OCI-M1 (cell line): ENCODE measurements at regions not wholly inside any gene's neighbourhood (a gene's known extent, or its start where the extent isn't known, plus 50 kb on each side); places are given as distances from the start of the nearest gene placed in this dataset.

Experiments used
- DNase-seq: peaks from one replicate; lab custom pipeline; 2025; lab: John Stamatoyannopoulos, UW

GRCh38 chr11:122348659-122349409, 232.8 kb upstream of the BLID start:
- DNase-seq: no peak

DNA sequence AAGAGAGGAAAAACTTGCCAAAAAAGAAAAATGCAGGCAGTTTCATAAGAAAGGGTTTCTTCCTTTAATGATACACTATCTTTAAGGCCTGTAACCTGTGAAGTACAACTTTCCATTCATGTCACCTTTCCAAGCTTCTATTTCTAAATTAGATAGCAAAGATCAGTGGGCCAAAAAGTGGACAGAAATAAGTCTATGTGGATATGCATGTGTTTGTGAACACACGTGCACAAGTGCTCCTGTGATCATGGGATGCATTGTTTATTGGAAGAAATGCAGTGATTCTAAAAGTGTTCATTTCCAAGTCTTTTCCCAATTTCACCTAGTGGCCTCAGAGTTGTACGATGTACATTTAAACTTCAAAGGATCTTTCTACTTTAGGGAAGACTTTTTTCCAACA, 230.0 kb upstream of the BLID start:
- no peak for DNase-seq

- DNase-seq: no peak
Observed at GRCh38 chr11:122345586-122345985, 229.6 kb upstream of the BLID start.

DNA sequence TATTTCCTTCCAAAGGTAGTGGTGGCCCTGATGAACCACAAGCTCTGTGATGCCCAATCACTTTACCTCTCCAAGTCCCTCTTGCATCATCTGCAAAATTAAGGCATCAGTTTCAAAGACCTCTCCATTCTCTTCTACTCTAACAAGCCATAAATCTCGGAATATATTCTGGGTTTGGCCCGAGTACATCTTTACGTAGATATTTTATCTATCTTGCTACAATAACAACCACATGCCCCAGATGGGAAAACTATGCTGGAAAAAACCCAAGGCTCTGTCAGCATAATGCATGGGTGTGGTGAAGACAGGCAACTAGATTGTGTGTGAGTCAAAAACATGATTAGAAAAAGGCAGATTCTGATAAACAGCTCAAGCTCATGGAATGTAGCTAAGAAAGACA, 228.2 kb upstream of the BLID start:
- DNase-seq: no peak

GRCh38 chr11:122343210-122343609, 227.2 kb upstream of the BLID start:
- DNase-seq: no peak

DNA sequence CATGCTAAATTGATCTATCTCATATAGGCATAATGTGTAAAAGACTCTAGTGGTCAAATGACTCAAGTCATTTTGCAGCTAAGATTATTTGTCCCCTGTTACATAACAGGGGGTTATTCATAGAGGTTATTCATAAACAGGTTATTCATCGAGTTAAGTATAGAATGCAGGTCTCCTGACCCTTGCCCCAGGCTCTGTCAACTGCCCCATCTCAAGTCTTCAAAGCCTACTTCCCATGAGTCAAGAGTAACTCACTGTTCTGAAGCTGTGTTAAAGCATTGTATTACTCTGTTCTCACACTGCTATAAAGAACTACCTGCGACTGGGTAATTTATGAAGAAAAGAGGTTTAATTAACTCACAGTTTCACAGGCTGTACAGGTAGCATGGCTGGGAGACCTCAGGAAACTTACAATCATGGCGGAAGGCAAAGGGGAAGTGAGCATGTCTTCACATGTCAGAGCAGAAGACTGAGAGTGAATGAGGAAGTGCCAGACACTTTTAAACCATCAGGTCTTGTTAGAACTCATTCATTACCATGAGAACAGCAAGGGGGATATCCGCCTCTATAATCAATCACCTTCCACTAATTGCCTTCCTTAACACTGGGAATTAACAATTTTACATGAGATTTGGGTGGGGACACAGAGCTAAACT, 226.2 kb upstream of the BLID start:
- peak; percentile 22 for DNase-seq

GRCh38 chr11:122341477-122341876, 225.5 kb upstream of the BLID start:
- DNase-seq: no peak

- no peak for DNase-seq
Observed at GRCh38 chr11:122340607-122341290, 224.7 kb upstream of the BLID start.

GRCh38 chr11:122339436-122340060, 223.5 kb upstream of the BLID start:
- no peak for DNase-seq

DNA sequence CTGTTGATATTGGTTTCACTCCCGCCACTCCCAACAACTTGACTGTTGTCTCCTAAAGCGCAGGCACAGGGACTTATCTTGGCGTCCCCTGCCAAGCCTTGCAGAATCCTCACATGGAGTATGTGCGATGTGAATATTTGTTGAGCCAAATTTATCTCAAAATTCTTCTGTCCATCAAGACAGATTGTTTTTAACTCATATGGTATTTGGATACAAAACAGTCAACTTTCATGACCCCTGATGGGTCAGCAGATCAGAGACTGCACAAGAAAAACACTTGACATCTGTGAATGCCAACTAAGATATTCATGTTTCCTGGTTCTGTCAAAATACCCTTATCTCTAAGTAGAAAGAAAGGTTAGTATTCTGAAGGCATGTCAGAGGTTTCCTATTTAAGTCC, 221.7 kb upstream of the BLID start:
- peak; percentile 57 for DNase-seq

DNA sequence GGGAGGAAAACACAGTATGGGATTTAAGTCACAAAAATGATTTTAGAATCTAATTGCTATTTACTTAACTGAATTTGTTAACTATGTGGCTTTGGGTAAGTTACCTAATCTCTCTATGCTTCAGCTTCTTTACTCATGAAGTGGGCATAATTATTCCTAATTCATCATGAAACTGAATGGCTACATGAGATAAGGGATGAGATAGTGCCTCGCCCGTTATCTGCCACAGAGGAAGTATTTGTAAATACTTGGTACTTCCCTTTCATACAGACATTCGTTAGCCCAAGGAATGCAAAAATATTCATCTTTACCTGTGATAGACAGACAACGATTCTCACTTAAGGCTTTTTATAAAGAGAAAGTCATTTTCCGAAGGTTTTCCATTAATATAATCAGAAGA, 221.2 kb upstream of the BLID start:
- peak; percentile 44 for DNase-seq

- no peak for DNase-seq
Observed at GRCh38 chr11:122336706-122337105, 220.7 kb upstream of the BLID start.

GRCh38 chr11:122334546-122335339, 218.7 kb upstream of the BLID start:
- DNase-seq: no peak

DNA sequence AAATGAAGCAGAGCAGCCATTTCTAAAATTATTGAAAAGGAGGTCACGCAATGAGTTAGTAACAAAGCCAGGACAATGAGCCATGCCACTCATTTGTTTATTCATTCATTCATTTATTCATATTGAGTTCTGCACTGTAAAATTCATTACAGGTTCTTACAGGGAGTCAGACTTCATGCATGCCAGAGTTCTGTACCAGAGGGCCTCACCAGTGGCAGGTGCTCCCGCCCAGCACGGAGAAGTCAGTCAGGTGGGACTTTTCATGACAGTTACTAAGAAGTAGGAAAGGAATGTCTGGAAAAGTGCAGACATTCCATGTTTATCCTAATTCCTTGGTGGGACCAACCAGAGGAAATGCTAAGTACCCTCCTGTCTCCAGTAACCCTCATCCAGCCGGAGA, 217.5 kb upstream of the BLID start:
- no peak for DNase-seq

DNA sequence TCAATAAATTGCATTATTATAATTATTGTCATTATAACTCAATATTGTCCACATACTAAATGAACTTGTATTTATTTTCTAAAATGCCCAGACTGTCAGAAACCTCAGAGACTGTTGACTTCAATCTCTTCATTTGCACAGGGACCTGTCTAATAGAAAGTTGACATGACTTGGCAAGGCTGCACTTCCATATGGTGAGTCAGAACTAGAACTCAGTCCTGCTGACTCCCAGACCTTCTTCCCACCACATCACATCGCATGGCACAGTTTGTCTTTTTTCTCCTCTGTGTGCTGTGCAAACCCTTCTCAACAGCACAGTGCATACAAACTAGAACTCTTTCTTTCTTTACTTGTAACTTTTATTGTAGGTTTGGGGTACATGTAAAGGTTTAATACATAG, 215.1 kb upstream of the BLID start:
- no peak for DNase-seq

DNA sequence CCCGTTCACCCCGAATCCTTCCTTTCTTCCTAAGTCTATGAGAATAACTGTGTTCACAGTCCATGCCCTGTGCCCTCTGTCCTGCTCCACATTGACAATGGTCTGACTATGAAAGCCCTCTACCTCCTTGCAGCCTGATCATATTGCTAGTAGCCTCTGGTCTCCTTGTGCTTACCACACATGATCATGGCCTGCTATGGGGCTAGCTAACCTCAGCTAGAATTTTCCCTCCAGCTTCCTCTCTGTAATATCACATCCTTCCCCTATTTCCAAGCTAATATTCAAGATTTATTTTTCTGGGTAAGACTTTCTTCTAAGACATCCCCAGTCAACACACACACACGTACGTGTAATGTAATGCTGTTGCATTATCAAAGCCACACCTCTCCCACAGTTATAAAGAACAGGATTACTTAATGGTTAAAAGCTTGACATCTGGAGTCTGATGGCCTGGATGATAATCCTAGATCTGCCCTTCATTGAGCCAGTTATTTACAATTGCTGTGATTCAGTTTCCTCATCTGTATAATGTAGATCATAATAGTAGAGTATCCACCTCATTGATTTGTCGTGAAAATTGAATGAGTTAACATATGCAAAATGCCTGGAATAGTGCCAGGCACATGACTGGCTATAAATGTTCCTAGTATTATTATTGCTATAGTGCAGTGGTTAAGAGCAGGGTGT, 214.4 kb upstream of the BLID start:
- no peak for DNase-seq

DNA sequence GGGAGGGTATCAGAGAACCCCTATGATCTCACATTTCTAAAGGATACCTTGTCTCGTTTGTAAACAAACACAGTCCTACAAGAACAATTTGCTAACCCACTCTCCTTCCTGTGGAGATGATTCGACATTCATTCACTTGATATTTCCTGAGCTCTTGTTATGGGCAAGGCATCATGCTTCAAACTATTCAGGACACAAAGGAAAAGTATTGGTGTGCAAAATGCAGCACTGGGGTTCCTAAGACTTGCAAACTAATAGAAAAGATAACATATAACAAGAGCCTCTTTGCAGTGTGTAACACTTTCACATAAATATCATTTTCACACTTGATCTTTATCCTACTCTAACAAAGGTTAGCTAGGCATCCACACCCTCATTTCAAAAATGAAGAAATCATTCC, 211.5 kb upstream of the BLID start:
- no peak for DNase-seq

- DNase-seq: no peak
Observed at GRCh38 chr11:122323754-122324421, 207.9 kb upstream of the BLID start.

DNA sequence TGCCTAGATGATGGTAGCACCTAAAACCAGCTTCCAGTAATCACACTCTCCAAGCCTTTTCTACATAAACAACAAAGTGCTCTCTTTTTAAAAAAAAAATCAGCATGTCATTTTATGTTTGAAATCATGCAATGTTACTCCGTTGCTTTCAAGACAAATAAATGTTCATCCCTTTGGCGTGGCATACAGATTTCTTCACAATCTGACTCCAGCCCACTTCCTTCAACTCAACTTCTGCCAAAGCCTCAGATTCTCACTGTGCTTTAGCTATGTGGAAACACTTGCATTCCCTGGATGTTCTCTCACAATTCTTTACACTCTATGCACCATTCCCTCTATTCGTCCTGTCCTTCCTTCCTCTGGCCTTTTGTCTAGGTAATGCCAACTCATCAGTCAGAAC, 206.3 kb upstream of the BLID start:
- DNase-seq: no peak

GRCh38 chr11:122320671-122321070, 204.7 kb upstream of the BLID start:
- DNase-seq: no peak
